Motor neuron (in vitro differentiated cells): ENCODE measurements at regions not wholly inside any gene's neighbourhood (a gene's known extent, or its start where the extent isn't known, plus 50 kb on each side); places are given as distances from the start of the nearest gene placed in this dataset.
A peak's percentile ranks its signal among the peaks of the same experiment; 100 is the strongest.

Experiments
- ATAC-seq, 8 experiments: fragments of 200-7000 bp; cut with Tn5 transposase; replicated peaks in 6 of 8; 2 replicates each; pipeline ENCODE4 v1.8.0; 2021; ENCODE audit warnings: mild to moderate bottlenecking in 8 of 8, moderate library complexity in 8 of 8
- H3K27ac ChIP-seq, 2 donors: fragments of 250-450 bp; sonication (Bioruptor Pico); 2 replicates each; pipeline ENCODE4 v1.9.0; 2021; ENCODE audit warnings: antibody characterized with exemption in 2 of 2, mild to moderate bottlenecking in 2 of 2, moderate library complexity in 1 of 2
- H3K4me1 ChIP-seq, 2 donors: fragments of 250-450 bp; sonication (Bioruptor Pico); replicated peaks in 1 of 2; 2 replicates each; pipeline ENCODE4 v1.6.1; 2021; ENCODE audit warnings: antibody characterized with exemption in 2 of 2, mild to moderate bottlenecking in 2 of 2, moderate library complexity in 1 of 2
- H3K4me3 ChIP-seq, 5 donors: fragments of 250-450 bp; sonication (Bioruptor Pico); 2 replicates each; pipeline ENCODE4 v1.9.0; 2021; ENCODE audit warnings: antibody characterized with exemption in 5 of 5, mild to moderate bottlenecking in 5 of 5, moderate library complexity in 4 of 5
- WGBS, 10 experiments: fragments of 450-650 bp; shearing (Covaris generic); methylation state at CpG; one replicate each; pipeline ENCODE4 v1.0.0; 2022; 5-methylcytosine and 5-hydroxymethylcytosine counted together
- in situ Hi-C, 9 experiments: fragments of 400-800 bp; cut with MboI; loops; one replicate each; pipeline ENCODE4 v1.15.0; 2021; ENCODE audit warnings: low sequenced_read_pairs in 9 of 9, low pct_unique_long_range_greater_than_20kb in 2 of 9; ENCODE audit not compliant: unreplicated experiment in 9 of 9

DNA sequence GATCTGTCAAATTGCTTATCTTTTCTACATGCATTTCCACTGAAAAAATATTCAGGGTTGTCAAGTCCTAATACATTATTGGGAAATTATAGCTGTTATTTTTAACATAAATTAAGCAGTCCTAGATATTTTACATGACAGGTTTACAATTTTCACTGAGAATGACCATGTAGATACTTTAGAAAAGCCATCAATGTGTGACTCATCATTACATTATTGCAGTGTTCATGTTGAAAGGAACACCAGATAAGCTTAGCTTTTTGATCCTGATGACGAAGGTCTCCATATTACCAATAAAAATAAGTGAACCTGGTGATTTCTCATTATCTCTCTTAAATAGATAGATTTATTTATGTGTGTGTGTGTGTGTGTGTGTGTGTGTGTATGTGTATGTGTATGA, 529.5 kb upstream of the PCDH15 start:
- Histone ChIP-seq H3K27ac (no peak overlapping the region), H3K4me1 (peaks cover 0 to 2% of the 10 kb centered on the region in 2 donors), H3K4me3 (no peak overlapping the region)
- 0 to 60% (median 20%) methylated on average over 1 of the region's 1 CpG; no CpG with 5 or more reads in 3 of the 10 experiments for WGBS, 10 experiments
- in situ Hi-C loops, result no loop called here
- peak in 5 of 8 experiments; percentile 84 to 97 (median 87) for ATAC-seq

DNA sequence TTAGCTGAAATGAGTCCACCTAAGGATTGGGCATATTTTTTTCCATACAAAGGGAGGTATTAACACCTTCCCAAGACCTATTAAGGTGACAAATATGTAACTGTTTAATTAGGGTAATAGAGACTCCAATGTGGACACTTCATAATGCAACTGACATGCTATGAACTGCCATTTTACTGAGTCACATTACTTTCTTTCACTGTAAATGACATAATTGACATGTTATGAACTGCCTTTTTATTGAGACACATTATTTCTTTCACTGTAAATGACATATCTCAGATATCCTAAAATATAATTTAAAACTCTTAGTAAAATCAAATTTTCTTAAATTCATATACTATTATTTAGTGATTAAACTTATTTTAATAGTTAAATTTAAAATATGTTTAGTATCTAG, 528.8 kb upstream of the PCDH15 start:
- ATAC-seq, result no peak
- in situ Hi-C loops, result no loop called here
- H3K27ac ChIP-seq, result no peak overlapping the region

DNA sequence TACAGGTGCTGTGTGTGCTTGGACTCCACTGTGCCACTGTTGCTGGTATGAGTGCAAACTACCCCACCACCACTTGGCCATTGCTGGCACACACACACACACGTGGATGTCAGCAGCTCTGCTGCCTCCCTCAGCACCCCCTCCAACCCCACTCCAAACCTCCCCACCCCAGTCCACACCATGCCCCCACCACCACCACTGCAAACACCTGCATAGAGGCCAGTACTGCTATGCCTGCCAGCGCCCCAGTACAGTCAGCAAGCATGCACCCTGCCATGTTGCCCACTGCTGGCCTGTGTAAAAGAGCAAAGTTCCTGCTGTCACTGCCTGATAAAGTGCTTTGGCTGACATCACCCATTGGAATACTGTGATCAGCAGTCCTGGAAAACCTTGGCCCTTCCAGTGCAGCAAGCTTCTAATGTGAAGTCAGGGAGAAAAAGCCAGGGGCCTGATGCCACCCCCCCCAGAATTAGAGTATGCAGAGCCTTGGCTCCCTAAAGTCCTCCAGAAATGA, 519.2 kb upstream of the PCDH15 start:
- in situ Hi-C loops, result no loop called here
- ATAC-seq, result peak in 4 of 8 experiments; percentile 26 to 74 (median 52)
- WGBS, 10 experiments, result no CpG with 5 or more reads among the region's 2 CpGs

More for the DNA sequence above, 528.8 kb upstream of the PCDH15 start:
- Histone ChIP-seq H3K4me3 (no peak overlapping the region), H3K4me1 (peaks cover 0 to 2% of the 10 kb centered on the region in 2 donors)

DNA sequence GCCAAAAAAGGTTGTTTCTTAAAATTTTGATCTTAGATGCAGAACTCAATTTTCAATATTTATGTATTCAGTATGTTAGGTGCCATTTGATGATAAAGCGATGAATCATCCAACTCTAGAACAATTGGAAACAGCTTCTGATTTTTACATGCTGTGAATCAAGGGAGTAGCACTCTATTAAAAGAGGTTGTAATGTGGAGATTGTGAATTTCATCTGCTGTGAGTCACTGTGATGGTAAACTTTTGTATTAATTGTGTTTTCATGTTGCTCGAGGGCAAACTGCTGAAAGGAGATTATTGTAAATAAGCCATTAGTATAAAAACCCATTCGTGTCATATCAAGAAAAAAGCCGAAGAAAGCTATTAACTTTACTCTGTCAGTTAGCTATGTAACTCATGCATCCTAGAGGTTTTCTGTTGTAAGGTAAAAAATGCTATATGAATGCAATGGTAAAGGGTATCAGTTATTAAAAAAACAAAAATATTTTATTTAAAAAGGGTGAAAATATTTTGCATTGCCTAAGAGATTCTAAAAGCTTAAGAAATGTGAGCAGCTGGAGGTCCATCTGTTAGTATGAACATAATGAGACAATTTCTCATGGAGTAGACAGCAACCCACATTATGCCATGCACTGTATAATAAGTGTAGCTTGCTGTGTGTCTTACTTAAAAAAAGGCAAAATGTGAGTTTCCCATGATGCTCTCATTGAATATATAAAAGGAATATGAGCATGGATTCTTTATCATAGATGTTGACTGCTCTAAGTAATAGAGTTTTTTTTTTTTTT, 511.0 kb upstream of the PCDH15 start:
- WGBS, 10 experiments, result 4 to 100% (median 67%) methylated on average over 2 to 4 of the region's 4 CpGs
- ATAC-seq, result peak; percentile 14 to 94 (median 50)
- no peak overlapping the region for H3K4me3 ChIP-seq
- H3K27ac ChIP-seq, result no peak overlapping the region
- in situ Hi-C loops, result no loop called here
- H3K4me1 ChIP-seq, result peaks cover 0 to 3% of the 10 kb centered on the region in 2 donors

More for the DNA sequence above, 519.2 kb upstream of the PCDH15 start:
- no peaks in the 10 kb centered on the region for H3K4me1 ChIP-seq
- no peak overlapping the region for H3K27ac ChIP-seq
- no peak overlapping the region for H3K4me3 ChIP-seq

DNA sequence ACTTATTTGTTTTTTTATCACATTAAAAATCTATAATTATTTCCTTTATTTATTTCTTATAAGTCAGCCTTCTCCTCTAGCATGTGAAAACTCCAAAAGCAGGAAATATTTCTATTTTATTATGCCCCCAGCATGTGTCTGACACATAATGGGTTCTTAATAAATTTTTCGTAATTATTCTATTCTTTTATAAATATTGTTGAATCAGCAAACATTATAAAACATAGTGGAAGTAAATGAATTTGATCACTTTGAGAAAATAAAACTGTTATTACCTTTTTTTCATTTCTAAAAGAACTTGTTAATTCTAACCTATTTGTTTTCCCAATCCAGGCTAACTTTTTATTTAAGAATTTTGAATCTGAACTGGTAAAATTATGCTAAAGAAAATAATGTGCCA, 509.1 kb upstream of the PCDH15 start:
- Histone ChIP-seq H3K4me1 (peaks cover under 1 to 5% of the 10 kb centered on the region in 2 donors), H3K4me3 (no peak overlapping the region), H3K27ac (no peak overlapping the region)
- WGBS, 10 experiments, result 53 to 100% (median 92%) methylated on average over 1 of the region's 1 CpG; no CpG with 5 or more reads in 1 of the 10 experiments
- no peak for ATAC-seq
- in situ Hi-C loops, result no loop called here

DNA sequence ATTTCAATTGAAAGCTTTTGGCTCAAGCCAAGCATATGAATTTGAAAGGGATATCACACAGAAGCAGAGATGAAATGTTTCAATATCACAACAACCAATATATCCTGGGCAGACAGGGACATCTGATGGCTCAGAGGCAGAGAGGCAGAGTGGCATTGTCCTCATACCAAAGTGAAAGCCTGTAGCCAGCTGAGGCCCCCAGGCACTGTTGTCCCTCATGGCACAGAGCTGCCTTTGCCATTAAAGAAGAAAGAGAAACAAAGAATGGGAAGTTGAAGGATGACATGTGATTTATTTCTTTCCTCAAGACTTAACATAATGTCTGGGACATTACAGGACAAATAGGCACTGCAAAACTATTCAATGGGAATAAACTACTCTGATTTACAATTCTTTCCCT, 504.3 kb upstream of the PCDH15 start:
- Histone ChIP-seq H3K4me1 (peaks cover 3 to 6% of the 10 kb centered on the region in 2 donors), H3K27ac (no peak overlapping the region), H3K4me3 (no peak overlapping the region)
- in situ Hi-C loops, result no loop called here
- peak in 6 of 8 experiments; percentile 66 to 99 (median 98) for ATAC-seq

DNA sequence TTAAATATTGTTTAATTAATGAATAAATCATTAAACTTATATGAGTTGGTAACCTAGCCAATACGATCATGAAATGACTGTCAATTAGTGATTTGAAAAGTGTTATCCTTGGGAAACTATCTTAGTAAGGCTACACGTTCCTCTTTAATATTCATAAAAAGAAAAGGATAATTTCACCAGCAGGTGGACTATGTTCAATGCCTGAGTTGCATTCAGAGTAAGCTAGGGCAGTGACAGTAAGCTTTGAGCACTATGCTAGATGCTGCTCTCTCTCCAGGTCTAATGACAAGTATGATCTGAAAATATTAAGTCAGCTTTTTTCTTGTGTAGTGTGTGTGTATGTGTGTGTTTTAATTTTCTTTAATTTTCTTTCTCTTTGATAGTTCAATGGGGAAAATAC, 486.3 kb upstream of the PCDH15 start:
- H3K4me3 ChIP-seq, result no peak overlapping the region
- H3K4me1 ChIP-seq, result no peaks in the 10 kb centered on the region
- no peak overlapping the region for H3K27ac ChIP-seq
- 16 to 100% (median 64%) methylated on average over 1 to 2 of the region's 2 CpGs; no CpG with 5 or more reads in 1 of the 10 experiments for WGBS, 10 experiments
- ATAC-seq, result peak in 3 of 8 experiments; percentile 38 to 41 (median 39)
- in situ Hi-C loops, result loop anchor here in 1 of 9 experiments (25.0 kb wide), 1 partner anchor 200 kb away; no protein-coding TSS in a partner anchor

DNA sequence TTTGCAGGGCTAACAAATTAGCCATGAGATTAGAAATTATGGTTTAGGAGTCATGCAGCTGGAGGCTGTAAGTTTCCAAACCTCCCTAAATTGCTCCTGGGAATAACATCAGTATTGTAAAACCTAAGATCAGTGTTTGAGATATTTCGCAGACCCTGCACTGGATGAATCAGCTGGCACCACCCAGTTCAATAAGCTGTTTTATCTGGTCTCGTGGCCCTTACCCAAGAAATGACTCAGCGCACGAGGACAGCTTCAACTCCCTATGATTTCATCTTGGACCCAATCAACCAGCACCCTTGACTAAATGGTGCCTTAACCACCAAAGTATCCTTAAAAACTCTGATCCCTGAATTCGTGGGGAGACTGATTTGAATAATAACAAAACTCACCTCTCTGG, 482.0 kb upstream of the PCDH15 start:
- in situ Hi-C loops, result loop anchor here in 1 of 9 experiments (25.0 kb wide), 1 partner anchor 204 kb away; no protein-coding TSS in a partner anchor
- Histone ChIP-seq H3K27ac (no peak overlapping the region), H3K4me1 (no peaks in the 10 kb centered on the region), H3K4me3 (no peak overlapping the region)
- ATAC-seq, result peak in 1 of 8 experiments; percentile 35
- 20 to 100% (median 83%) methylated on average over 1 to 5 of the region's 5 CpGs; no CpG with 5 or more reads in 3 of the 10 experiments for WGBS, 10 experiments

DNA sequence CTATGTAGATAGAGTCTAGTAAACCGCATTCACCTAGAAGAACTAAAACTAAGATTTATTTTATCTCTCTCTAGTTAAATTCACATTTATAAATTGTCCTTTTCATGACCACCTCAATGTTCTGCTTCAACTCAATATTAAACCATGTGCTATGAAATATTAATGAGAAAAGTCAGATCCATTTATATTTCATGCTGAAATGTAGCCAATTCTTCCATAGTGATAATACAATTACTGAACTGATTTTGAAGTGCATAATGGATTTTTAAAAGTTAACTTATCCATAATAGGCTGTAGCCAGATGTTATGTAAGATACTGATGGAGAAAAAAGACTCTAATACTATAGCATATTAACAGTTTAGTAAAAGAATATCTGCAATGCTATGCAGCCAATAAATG, 479.7 kb upstream of the PCDH15 start:
- in situ Hi-C loops, result loop anchor here in 1 of 9 experiments (25.0 kb wide), 1 partner anchor 207 kb away; no protein-coding TSS in a partner anchor
- ATAC-seq, result no peak
- 40 to 100% (median 100%) methylated on average over 1 of the region's 1 CpG; no CpG with 5 or more reads in 3 of the 10 experiments for WGBS, 10 experiments
- no peak overlapping the region for H3K27ac ChIP-seq
- no peak overlapping the region for H3K4me3 ChIP-seq
- no peaks in the 10 kb centered on the region for H3K4me1 ChIP-seq

DNA sequence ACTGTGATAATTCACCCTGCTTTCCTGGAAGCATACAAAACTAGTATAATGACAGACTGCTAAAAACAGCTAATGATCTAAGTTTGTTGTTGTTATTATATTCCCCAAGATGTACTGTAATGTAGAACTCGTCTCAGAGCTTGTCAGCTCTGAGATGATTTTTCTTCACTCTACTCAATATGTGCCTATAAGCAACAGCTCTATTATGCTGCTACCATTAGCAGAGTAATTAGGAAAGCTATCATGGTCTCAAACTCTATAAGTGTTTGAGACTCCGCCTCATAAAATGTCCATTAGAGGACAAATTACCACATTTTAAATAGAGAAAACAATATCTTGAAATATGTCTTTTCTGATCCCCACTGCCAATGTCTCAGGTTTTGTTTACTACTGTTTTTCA, 476.5 kb upstream of the PCDH15 start:
- H3K27ac ChIP-seq, result no peak overlapping the region
- no peak overlapping the region for H3K4me3 ChIP-seq
- 29 to 87% (median 64%) methylated on average over 1 to 2 of the region's 2 CpGs; no CpG with 5 or more reads in 2 of the 10 experiments for WGBS, 10 experiments
- peak in 2 of 8 experiments; percentile 31 to 55 for ATAC-seq
- in situ Hi-C loops, result loop anchor here in 1 of 9 experiments (25.0 kb wide), 1 partner anchor 210 kb away; no protein-coding TSS in a partner anchor
- no peaks in the 10 kb centered on the region for H3K4me1 ChIP-seq

DNA sequence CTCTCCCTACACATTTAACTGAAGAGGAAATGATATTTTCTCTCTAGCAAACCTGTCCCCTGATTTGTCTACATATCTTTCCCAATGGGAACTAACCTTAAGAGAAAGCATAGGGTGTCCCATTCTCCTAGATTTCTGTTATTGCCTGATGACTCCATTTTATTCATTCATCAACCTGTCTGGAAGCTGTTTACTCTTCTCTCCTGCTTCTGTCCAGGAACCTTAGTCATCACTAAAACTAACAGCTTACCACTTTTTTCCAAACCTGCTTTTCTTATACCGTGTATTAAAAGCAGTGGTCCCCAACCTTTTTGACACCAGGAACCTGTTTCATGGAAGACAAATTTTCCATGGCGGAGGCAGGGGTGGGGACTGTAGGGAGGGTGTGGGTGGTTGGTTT, 473.3 kb upstream of the PCDH15 start:
- in situ Hi-C loops, result loop anchor here in 1 of 9 experiments (25.0 kb wide), 1 partner anchor 187 kb away; no protein-coding TSS in a partner anchor
- 57 to 100% (median 100%) methylated on average over 1 of the region's 2 CpGs; no CpG with 5 or more reads in 4 of the 10 experiments for WGBS, 10 experiments
- Histone ChIP-seq H3K4me1 (no peaks in the 10 kb centered on the region), H3K27ac (no peak overlapping the region), H3K4me3 (no peak overlapping the region)
- peak in 1 of 8 experiments; percentile 26 for ATAC-seq

DNA sequence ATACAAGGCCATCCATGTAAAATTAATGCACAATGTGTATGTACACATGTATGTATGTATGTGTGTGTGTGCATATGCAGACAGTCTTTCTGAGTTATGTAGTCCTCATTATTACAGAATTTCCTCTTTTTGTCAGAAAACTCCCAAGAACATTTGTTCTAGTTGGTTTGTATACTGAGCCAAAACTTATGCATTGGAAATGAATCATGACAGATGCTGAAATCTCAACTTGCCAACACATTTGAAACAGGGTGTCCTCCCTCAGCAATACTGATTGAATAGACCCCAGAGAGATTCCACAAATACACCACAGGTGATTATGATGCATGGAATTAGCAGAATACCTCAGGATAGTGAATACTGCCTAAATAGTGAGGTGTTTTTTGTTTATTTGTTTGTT, 472.9 kb upstream of the PCDH15 start:
- peak in 2 of 8 experiments; percentile 33 to 47 for ATAC-seq
- no peak overlapping the region for H3K27ac ChIP-seq

DNA sequence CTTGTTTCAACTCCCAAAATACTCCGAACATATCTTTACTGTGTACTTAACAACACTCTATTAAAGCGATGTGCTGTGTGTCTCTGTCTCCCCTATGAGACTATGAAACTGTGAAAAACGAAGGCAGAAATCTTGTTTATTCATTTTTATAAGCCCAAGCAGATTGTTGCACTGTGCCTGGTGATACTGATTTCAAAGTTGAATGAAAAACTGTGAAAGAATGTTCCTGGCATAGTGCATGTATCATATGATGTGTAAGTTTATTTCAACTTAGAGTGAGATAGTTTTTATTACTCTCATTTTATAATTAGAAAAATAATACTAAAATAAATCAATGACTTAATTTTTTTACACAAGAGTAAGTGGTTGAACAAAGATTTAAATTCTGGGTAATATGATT, 471.9 kb upstream of the PCDH15 start:
- Histone ChIP-seq H3K4me1 (no peaks in the 10 kb centered on the region), H3K27ac (no peak overlapping the region), H3K4me3 (no peak overlapping the region)
- no peak for ATAC-seq
- WGBS, 10 experiments, result 20 to 100% (median 70%) methylated on average over 1 to 3 of the region's 3 CpGs; no CpG with 5 or more reads in 1 of the 10 experiments
- in situ Hi-C loops, result loop anchor here in 1 of 9 experiments (25.0 kb wide), 1 partner anchor 186 kb away; no protein-coding TSS in a partner anchor

More for the DNA sequence above, 472.9 kb upstream of the PCDH15 start:
- Histone ChIP-seq H3K4me1 (no peaks in the 10 kb centered on the region), H3K4me3 (no peak overlapping the region)
- in situ Hi-C loops, result loop anchor here in 1 of 9 experiments (25.0 kb wide), 1 partner anchor 187 kb away; no protein-coding TSS in a partner anchor
